NCI-H748 treated with DMSO at 0.1 percent for 48 hours (cell line): ENCODE measurements at regions not wholly inside any gene's neighbourhood (a gene's known extent, or its start where the extent isn't known, plus 50 kb on each side); places are given as distances from the start of the nearest gene placed in this dataset.
A peak's percentile ranks its signal among the peaks of the same experiment; 100 is the strongest.
"Not testable (repeated sequence)": the region's sequence is repeated elsewhere in the genome, so short reads cannot be mapped to it uniquely, and the experiment has no call there.

Experiments
- DNase-seq: peaks from one replicate; lab custom pipeline; 2025; lab: John Stamatoyannopoulos, UW

- no peak for DNase-seq
Observed at GRCh38 chr9:85487872-85488271, 253.9 kb downstream of the AGTPBP1 start.

DNA sequence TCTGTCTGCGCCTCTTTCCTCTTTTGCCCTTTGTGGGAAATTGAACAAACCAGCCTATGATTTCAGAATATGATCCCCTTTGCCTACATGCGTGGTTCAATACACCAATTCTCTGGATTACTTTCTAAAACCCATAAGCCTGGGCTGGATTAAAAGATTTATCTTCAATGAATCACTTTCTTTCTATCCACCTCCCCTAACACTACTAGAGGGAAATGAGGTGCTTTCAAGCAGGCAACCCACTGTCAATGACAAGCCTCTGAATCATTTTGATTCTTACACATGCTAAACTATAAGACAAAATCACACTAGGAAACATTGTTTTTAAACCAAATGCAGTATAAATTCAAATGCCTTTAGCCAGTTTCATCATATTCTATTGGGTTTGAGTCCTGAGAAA lies 257.5 kb downstream of the AGTPBP1 start:
- DNase-seq = no peak

GRCh38 chr9:85483208-85483607 lies 258.5 kb downstream of the AGTPBP1 start:
- no peak for DNase-seq

DNA sequence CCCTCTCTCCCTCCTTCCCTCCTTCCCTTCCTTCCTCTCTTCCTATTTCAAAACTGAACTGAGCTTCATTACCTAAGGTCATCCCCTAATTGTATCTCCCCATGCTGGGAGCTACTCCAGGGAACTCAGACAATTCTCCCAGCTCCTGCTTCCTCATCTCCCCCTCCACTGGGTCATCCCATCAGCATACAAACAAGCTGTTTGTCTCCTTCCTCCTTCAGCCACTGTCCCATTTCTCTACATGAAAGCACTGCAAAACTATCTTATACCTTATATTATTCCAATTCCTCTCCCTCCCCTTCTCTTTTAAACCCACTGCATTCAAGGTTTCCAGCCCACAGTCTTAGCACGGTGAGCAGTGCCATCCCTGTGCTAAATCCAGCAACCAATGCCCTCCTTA lies 262.4 kb downstream of the AGTPBP1 start:
- no peak for DNase-seq

GRCh38 chr9:85478847-85479246 lies 262.9 kb downstream of the AGTPBP1 start:
- no peak for DNase-seq

GRCh38 chr9:85474896-85475295 lies 266.9 kb downstream of the AGTPBP1 start:
- not testable (repeated sequence) for DNase-seq

- DNase-seq = no peak
Observed at GRCh38 chr9:85471791-85472190, 270.0 kb downstream of the AGTPBP1 start.

GRCh38 chr9:85469041-85469440 lies 272.7 kb downstream of the AGTPBP1 start:
- no peak for DNase-seq

GRCh38 chr9:85466834-85467233 lies 274.9 kb downstream of the AGTPBP1 start:
- DNase-seq = no peak

DNA sequence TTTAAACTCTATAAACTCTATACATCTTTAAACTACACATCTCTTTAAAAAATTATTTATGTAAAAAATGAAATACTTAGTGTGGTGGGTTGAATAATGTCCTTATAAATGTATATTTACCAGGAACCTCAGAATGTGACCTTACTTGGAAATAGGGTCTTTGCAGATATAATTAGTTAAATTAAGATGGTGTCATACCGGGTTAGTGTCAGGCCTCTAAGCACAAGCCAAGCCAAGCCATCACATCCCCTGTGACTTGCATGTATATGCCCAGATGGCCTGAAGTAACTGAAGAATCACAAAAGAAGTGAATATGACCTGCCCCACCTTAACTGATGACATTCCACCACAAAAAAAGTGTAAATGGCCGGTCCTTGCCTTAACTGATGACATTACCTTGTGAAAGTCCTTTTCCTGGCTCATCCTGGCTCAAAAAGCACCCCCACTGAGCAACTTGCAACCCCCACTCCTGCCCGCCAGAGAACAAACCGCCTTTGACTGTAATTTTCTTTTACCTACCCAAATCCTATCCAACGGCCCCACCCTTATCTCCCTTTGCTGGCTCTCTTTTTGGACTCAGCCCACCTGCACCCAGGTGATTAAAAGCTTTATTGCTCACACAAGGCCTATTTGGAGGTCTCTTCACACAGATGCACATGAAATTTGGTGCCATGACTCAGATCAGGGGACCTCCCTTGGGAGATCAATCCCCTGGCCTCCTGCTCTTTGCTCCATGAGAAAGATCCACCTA lies 283.5 kb downstream of the AGTPBP1 start:
- DNase-seq = not testable (repeated sequence)

GRCh38 chr9:85453850-85454249 lies 287.9 kb downstream of the AGTPBP1 start:
- no peak for DNase-seq

DNA sequence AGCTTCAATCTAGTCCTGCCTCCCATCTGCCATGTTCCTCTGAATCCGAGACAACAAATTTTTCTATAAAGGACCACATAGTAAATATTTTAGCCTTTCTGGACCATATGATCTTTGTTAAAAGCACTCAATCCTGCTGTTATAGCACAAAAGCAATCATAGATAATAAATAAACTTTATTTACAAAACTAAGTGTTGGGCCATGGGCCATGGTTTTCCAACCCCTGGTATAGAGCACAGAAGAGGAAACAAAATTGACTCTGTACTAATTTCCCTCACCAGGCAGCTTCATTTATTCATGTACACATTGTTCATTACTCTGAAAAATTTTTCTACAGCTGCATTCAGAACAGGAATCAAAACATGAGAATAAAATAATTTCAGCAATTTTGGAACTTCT lies 288.9 kb downstream of the AGTPBP1 start:
- DNase-seq = no peak

GRCh38 chr9:85451680-85452079 lies 290.1 kb downstream of the AGTPBP1 start:
- no peak for DNase-seq

DNA sequence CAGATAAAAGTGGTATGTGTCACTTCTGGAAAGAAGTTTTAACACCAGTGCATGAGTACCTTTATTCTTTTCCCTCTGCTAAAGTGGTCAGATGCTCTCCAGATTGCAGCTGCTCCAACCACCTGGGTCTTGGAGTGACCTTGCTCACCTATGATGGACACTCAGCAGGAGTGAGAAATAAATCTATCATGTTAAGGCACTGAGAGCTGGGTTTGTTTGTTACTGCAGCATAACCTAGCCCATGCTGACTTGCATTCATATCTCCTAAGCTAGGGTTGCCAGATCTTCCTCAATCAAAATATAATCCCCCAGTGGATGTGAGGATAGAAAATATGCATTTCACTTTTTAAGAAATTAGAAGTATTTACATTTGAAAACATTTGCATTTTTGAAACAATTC lies 295.9 kb downstream of the AGTPBP1 start:
- DNase-seq = no peak

DNA sequence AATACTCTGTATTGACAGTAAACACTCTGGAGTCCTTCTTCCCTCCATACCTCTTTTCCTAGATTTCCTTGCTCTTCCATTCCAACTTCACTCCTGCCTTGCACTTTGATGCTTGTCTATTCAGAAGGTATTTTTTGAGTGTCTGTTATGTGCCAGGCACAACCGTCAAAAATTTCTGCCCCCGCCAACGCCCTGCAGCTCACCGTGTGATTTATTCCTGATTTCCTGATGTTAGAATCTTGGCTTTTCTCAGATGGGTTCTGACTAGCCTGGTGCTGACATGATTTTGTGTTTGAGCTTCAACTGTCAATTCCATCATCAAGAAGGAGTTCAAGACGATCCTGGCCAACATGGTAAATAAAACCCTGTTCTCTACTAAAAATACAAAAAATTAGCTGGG lies 297.5 kb downstream of the AGTPBP1 start:
- DNase-seq = no peak

DNA sequence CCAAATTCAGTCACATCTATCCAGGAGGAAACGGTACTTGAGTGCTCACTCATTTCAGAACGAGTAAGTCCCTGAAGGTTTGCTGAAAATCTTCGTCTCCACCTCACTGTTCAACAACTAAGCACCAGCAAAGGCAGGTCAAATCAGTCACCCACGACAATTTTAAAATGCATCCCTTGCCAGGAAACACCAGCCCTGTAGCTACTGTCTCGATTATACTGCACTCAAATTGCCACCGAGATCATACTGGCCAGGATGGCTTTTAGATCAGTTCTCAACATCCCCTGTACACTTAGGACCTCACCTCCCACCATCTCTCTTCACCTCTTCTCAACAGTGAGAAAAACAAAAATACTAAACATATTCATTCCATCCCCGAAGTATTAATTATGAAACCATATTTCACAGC lies 298.6 kb downstream of the AGTPBP1 start:
- no peak for DNase-seq

GRCh38 chr9:85439791-85440190 lies 302.0 kb downstream of the AGTPBP1 start:
- DNase-seq = no peak

- not testable (repeated sequence) for DNase-seq
Observed at GRCh38 chr9:85433956-85434355, 307.8 kb downstream of the AGTPBP1 start.

- not testable (repeated sequence) for DNase-seq
Observed at GRCh38 chr9:85433551-85433950, 308.2 kb downstream of the AGTPBP1 start.

DNA sequence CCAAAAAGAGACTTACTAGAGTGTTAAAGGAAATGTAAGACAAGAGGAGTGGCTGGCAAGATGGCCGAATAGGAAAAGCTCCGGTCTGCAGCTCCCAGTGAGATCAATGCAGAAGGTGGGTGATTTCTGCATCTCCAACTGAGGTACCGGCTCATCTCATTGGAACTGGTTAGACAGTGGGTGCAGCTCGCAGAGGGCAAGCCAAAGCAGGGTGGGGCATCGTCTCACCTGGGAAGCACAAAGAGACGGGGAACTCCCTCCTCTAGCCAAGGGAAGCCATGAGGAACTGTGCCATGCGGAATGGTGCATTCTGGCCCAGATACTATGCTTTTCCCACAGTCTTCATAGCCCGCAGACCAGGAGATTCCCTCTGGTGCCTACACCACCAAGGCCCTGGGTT lies 308.7 kb downstream of the AGTPBP1 start:
- no peak for DNase-seq

- DNase-seq = no peak
Observed at GRCh38 chr9:85432599-85432998, 309.2 kb downstream of the AGTPBP1 start.

GRCh38 chr9:85431339-85432102 lies 310.2 kb downstream of the AGTPBP1 start:
- DNase-seq = peak; percentile 52

- peak; percentile 91 for DNase-seq
Observed at GRCh38 chr9:85430659-85431338, 311.0 kb downstream of the AGTPBP1 start.
